HCT116 (cell line): ENCODE measurements at regions not wholly inside any gene's neighbourhood (a gene's known extent, or its start where the extent isn't known, plus 50 kb on each side); places are given as distances from the start of the nearest gene placed in this dataset.

Experiments
- ATAC-seq: fragments of 200-7000 bp; cut with Tn5 transposase; 2 replicates; pipeline ENCODE4 v1.9.1; 2020; ENCODE audit warnings: mild to moderate bottlenecking, moderate library complexity
- BruUV-seq: library from RNA; stranded (reverse); fragments of 400-500 nt; replicated peaks from 2 replicates; lab custom pipeline; 2021; lab: Mats Ljungman, UMichigan
- CTCF ChIA-PET: fragments of 300-600 bp; sonication (Branson Sonifier 250); formaldehyde crosslinking; loops from one replicate; lab custom pipeline; 2021; ENCODE audit warnings: antibody characterized with exemption; lab: Charles Lee
- POLR2A ChIA-PET: fragments of 300-600, 350-600 bp; sonication (Branson Sonifier 250); formaldehyde crosslinking; loops from one replicate; lab custom pipeline; 2021; ENCODE audit warnings: antibody characterized with exemption; lab: Charles Lee
- RAD21 ChIA-PET, 2 experiments: fragments of 300-600 bp; sonication (Branson Sonifier 250); formaldehyde crosslinking; loops; one replicate each; lab custom pipeline; 2023; ENCODE audit warnings: low total read pairs in 2 of 2; ENCODE audit not compliant: uncharacterized antibody in 2 of 2, unreplicated experiment in 2 of 2, low non-redundant PET in 1 of 2; lab: Charles Lee
- DNase-seq: peaks from one replicate; pipeline ENCODE4 v3.0.0-alpha.2; 2010; ENCODE audit warnings: low read depth, low spot score
- H2AFZ ChIP-seq: fragments of 200-600 bp; shearing (Covaris generic), sonication (generic); 2 replicates; pipeline ENCODE4 v1.6.1; 2017; ENCODE audit warnings: low read depth, mixed run types, mixed read lengths, antibody characterized with exemption, low read length; ENCODE audit not compliant: poor library complexity, severe bottlenecking
- H3K27ac ChIP-seq: 2 replicates; pipeline ENCODE4 v1.5.1; 2012; ENCODE audit warnings: low read depth, low read length
- H3K27me3 ChIP-seq: fragments of 200-600 bp; sonication (generic); 2 replicates; pipeline ENCODE4 v1.6.1; 2016; ENCODE audit warnings: mixed run types, low read length, mixed read lengths; ENCODE audit not compliant: insufficient read depth
- H3K36me3 ChIP-seq, 2 experiments: fragments of 200-500 bp in 1 of 2; fragments of 200-600 bp in 1 of 2; sonication (Bioruptor generic) in 1 of 2; sonication (generic) in 1 of 2; 2 replicates each; pipeline versions ENCODE4 v1.5.1 to v1.6.1; 2014 to 2016; ENCODE audit warnings: low read length in 2 of 2, inconsistent platforms in 1 of 2, mixed read lengths in 1 of 2, mixed run types in 1 of 2; ENCODE audit not compliant: insufficient read depth in 2 of 2, control insufficient read depth in 1 of 2
- H3K4me1 ChIP-seq, 2 experiments: fragments of 200-600 bp in 1 of 2; sonication (generic) in 1 of 2; 2 replicates each; pipeline versions ENCODE4 v1.5.1 to v1.6.1; 2012 to 2017; ENCODE audit warnings: low read length in 2 of 2, inconsistent platforms in 1 of 2, mild to moderate bottlenecking in 1 of 2, mixed read lengths in 1 of 2, mixed run types in 1 of 2, moderate library complexity in 1 of 2; ENCODE audit not compliant: insufficient read depth in 2 of 2, control insufficient read depth in 1 of 2
- H3K4me2 ChIP-seq: fragments of 200-600 bp; sonication (generic); 2 replicates; pipeline ENCODE4 v1.6.1; 2017; ENCODE audit warnings: mixed run types, low read length, mixed read lengths
- H3K4me3 ChIP-seq, 2 experiments: fragments of 200-600 bp in 1 of 2; sonication (generic) in 1 of 2; replicated peaks in 1 of 2; 2 replicates each; pipeline ENCODE4 v1.5.1; 2011 to 2016; ENCODE audit warnings: low read length in 2 of 2, control low read depth in 1 of 2, low read depth in 1 of 2, mild to moderate bottlenecking in 1 of 2, mixed read lengths in 1 of 2, mixed run types in 1 of 2
- H3K79me2 ChIP-seq: fragments of 200-600 bp; sonication (generic); 2 replicates; pipeline ENCODE4 v1.6.1; 2017; ENCODE audit warnings: mild to moderate bottlenecking, mixed run types, low read length, moderate library complexity, mixed read lengths; ENCODE audit not compliant: insufficient read depth
- H3K9ac ChIP-seq: fragments of 200-600 bp; sonication (generic); 2 replicates; pipeline ENCODE4 v1.6.1; 2016; ENCODE audit warnings: low read length, mixed read lengths
- H3K9me2 ChIP-seq: fragments of 200-600 bp; sonication (generic), shearing (Covaris generic); 2 replicates; pipeline ENCODE4 v1.6.1; 2017; ENCODE audit warnings: mixed run types, mild to moderate bottlenecking, moderate library complexity; ENCODE audit not compliant: insufficient read depth
- H3K9me3 ChIP-seq, 2 experiments: fragments of 200-500 bp in 1 of 2; fragments of 200-600 bp in 1 of 2; sonication (Bioruptor generic) in 1 of 2; sonication (generic) in 1 of 2; 2 replicates each; pipeline ENCODE4 v1.6.1; 2014 to 2017; ENCODE audit warnings: low read length in 2 of 2, mixed read lengths in 2 of 2, inconsistent platforms in 1 of 2, low read depth in 1 of 2, mild to moderate bottlenecking in 1 of 2, mixed run types in 1 of 2, moderate library complexity in 1 of 2; ENCODE audit not compliant: control insufficient read depth in 1 of 2, insufficient read depth in 1 of 2
- H4K20me1 ChIP-seq: fragments of 200-600 bp; sonication (generic), shearing (Covaris generic); 2 replicates; pipeline ENCODE4 v1.6.1; 2017; ENCODE audit warnings: mixed run types, mild to moderate bottlenecking, moderate library complexity; ENCODE audit not compliant: insufficient read depth
- CBX3 ChIP-seq: IDR thresholded peaks from 2 replicates; pipeline ENCODE4 v1.6.1; 2012; ENCODE audit warnings: low read depth
- ELF1 ChIP-seq: IDR thresholded peaks from 2 replicates; pipeline ENCODE4 v1.6.1; 2012; ENCODE audit warnings: low read depth, borderline replicate concordance
- EZH2 ChIP-seq: fragments of 200-600 bp; sonication (generic); IDR thresholded peaks from 2 replicates; pipeline ENCODE4 v1.6.1; 2017; ENCODE audit warnings: antibody characterized with exemption, mixed run types
- POLR2A ChIP-seq: IDR thresholded peaks from 2 replicates; pipeline ENCODE4 v1.7.0; 2011; ENCODE audit warnings: borderline replicate concordance; ENCODE audit not compliant: insufficient read depth, insufficient read length; ENCODE audit errors: extremely low read depth
- ZFX ChIP-seq: fragments of 450-650 bp; IDR thresholded peaks from 2 replicates; pipeline ENCODE4 v1.6.1; 2017
- intact Hi-C: fragments of 100-400 bp; cut with micrococcal nuclease; formaldehyde crosslinking; loops from 2 replicates; pipeline ENCODE4 v1.10.0; 2022
- TF ChIP-seq, protein P1 (sequence below): IDR thresholded peaks from 2 replicates; pipeline ENCODE4 v1.6.1; 2012; ENCODE audit warnings: low read depth
- TF ChIP-seq, protein P2 (sequence below): IDR thresholded peaks from 2 replicates; pipeline ENCODE4 v1.6.1; 2012

DNA sequence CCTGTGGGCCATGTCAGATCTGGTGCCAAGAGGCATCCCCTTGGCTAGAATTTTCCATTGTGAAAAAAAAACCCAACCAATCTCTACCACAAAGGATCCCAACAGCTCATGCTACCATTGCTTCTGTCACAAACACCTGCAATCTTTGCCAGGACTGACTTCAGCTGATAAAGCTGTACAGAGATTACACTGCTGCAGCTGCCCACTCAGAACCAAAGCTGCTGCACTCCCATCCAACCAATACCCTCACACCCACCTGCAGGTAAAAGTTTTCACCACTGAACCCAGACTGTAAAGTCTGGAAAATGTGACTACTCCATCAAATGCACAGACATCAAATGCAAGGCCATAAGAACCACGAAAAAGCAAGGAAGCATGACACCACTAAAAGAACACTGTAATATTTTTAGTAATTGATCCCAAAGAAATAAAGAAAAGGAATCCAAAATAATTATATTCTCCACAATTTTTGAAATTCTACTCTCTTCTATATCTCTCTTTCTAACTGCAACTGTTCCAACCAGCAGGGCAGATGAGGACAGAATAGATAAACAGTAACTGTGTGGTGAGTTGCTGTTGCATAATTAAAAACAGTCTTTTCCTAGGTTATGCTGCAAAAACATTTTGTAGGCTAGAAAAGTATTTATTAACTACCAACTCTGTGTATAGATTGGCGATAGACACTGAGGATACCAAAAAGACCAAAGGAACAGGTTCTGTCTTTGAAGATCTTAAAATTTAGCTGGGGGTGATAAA lies 128.0 kb upstream of the MCHR2 start:
- H3K9ac ChIP-seq: no peak overlapping the region
- no peak for DNase-seq
- H3K4me2 ChIP-seq: no peak overlapping the region
- RAD21 ChIA-PET: no interaction called here
- no TSS peak for BruUV-seq
- CTCF ChIA-PET: no interaction called here
- H3K27ac ChIP-seq: no peak overlapping the region
- H3K4me1 ChIP-seq: no peaks in the 10 kb centered on the region
- no peaks in the 10 kb centered on the region for H4K20me1 ChIP-seq
- TF ChIP-seq, protein P1, sequence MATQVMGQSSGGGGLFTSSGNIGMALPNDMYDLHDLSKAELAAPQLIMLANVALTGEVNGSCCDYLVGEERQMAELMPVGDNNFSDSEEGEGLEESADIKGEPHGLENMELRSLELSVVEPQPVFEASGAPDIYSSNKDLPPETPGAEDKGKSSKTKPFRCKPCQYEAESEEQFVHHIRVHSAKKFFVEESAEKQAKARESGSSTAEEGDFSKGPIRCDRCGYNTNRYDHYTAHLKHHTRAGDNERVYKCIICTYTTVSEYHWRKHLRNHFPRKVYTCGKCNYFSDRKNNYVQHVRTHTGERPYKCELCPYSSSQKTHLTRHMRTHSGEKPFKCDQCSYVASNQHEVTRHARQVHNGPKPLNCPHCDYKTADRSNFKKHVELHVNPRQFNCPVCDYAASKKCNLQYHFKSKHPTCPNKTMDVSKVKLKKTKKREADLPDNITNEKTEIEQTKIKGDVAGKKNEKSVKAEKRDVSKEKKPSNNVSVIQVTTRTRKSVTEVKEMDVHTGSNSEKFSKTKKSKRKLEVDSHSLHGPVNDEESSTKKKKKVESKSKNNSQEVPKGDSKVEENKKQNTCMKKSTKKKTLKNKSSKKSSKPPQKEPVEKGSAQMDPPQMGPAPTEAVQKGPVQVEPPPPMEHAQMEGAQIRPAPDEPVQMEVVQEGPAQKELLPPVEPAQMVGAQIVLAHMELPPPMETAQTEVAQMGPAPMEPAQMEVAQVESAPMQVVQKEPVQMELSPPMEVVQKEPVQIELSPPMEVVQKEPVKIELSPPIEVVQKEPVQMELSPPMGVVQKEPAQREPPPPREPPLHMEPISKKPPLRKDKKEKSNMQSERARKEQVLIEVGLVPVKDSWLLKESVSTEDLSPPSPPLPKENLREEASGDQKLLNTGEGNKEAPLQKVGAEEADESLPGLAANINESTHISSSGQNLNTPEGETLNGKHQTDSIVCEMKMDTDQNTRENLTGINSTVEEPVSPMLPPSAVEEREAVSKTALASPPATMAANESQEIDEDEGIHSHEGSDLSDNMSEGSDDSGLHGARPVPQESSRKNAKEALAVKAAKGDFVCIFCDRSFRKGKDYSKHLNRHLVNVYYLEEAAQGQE: no peak
- no peak for TF ChIP-seq EZH2
- no peak for TF ChIP-seq ZFX
- TF ChIP-seq, protein P2, sequence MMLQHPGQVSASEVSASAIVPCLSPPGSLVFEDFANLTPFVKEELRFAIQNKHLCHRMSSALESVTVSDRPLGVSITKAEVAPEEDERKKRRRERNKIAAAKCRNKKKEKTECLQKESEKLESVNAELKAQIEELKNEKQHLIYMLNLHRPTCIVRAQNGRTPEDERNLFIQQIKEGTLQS: no peak
- TF ChIP-seq CBX3: no peak
- TF ChIP-seq ELF1: no peak
- no peak for TF ChIP-seq POLR2A
- no peaks in the 10 kb centered on the region for H3K9me3 ChIP-seq
- no peaks in the 10 kb centered on the region for H3K27me3 ChIP-seq
- H3K4me3 ChIP-seq: no peak overlapping the region
- no peaks in the 10 kb centered on the region for H3K36me3 ChIP-seq
- ATAC-seq: no peak
- no peak overlapping the region for H2AFZ ChIP-seq
- no peaks in the 10 kb centered on the region for H3K79me2 ChIP-seq
- POLR2A ChIA-PET: no interaction called here
- H3K9me2 ChIP-seq: no peaks in the 10 kb centered on the region
- intact Hi-C loops: no loop called here
